ENCODE measurements at regions not wholly inside any gene's neighbourhood (a gene's known extent, or its start where the extent isn't known, plus 50 kb on each side); places are given as distances from the start of the nearest gene placed in this dataset.

DNA sequence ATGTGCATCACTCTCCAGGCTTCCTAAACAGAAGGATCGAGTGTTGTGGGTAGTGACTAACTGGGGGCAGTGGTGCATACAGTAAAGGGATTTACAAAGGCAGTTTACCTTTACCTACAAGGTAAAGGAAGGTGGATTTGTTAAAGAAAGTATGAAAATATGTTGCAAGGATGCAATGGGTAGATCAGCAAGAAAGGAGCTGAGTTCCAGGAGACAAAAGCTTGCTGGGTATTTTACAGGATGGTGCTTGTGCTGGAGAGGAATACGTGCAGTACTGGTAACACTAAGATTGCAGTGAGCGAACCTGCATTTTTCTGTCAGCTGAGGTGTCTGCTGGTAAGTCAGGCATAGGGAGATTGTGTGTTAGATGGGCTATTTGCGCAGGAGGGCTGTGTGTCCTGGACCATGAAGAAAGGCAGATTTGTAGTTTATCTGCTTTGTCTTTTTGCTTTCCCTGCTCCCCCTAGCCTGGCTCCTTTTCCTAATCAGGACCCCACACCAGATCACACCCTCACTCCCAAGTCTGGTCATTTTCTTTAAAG is 304.6 kb downstream of the THBS2 start:
- Mint-ChIP-seq H3K4me3 (no peak overlapping the region), H3K36me3 (no peaks in the 10 kb centered on the region), H3K27me3 (ENCODE audit: low read depth in 2 of 2) (peaks cover 5 to 10% of the 10 kb centered on the region in 2 donors), H3K27ac (no peak overlapping the region), H3K9me3 (no peaks in the 10 kb centered on the region), H3K4me1 (no peaks in the 10 kb centered on the region)
- H3K27ac ChIP-seq (ENCODE audit: low read length), result no peak overlapping the region
- no peaks in the 10 kb centered on the region for H3K9me3 ChIP-seq (ENCODE audit: control insufficient read depth, insufficient read depth, low read length)
- H3K4me1 ChIP-seq (ENCODE audit: control insufficient read depth, insufficient read depth, low read length), result no peaks in the 10 kb centered on the region
- H3K4me3 ChIP-seq (ENCODE audit: low read length), result no peak overlapping the region
- WGBS (ENCODE audit: insufficient coverage), result 93% methylated on average over 4 of the region's 4 CpGs
- no peaks in the 10 kb centered on the region for H3K36me3 ChIP-seq (ENCODE audit: control insufficient read depth, insufficient read depth, low read length)
- TF ChIP-seq, protein P1, sequence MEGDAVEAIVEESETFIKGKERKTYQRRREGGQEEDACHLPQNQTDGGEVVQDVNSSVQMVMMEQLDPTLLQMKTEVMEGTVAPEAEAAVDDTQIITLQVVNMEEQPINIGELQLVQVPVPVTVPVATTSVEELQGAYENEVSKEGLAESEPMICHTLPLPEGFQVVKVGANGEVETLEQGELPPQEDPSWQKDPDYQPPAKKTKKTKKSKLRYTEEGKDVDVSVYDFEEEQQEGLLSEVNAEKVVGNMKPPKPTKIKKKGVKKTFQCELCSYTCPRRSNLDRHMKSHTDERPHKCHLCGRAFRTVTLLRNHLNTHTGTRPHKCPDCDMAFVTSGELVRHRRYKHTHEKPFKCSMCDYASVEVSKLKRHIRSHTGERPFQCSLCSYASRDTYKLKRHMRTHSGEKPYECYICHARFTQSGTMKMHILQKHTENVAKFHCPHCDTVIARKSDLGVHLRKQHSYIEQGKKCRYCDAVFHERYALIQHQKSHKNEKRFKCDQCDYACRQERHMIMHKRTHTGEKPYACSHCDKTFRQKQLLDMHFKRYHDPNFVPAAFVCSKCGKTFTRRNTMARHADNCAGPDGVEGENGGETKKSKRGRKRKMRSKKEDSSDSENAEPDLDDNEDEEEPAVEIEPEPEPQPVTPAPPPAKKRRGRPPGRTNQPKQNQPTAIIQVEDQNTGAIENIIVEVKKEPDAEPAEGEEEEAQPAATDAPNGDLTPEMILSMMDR (IDR thresholded peaks at IDR 0.05), result no peak
- no peaks in the 10 kb centered on the region for H3K27me3 ChIP-seq (ENCODE audit: control insufficient read depth, insufficient read depth, low read length)
- no peak for DNase-seq
- intact Hi-C loops (cut with micrococcal nuclease), result no loop called here
- no peak for ATAC-seq

GRCh38 chr6:168948002-168948401 is 305.6 kb downstream of the THBS2 start:
- no peak overlapping the region for H3K27ac Mint-ChIP-seq
- TF ChIP-seq, protein P1 (IDR thresholded peaks at IDR 0.05), result no peak
- peaks cover 5% of the 10 kb centered on the region in 2 donors for H3K27me3 Mint-ChIP-seq (ENCODE audit: low read depth in 2 of 2)
- H3K27me3 ChIP-seq (ENCODE audit: control insufficient read depth, insufficient read depth, low read length), result no peaks in the 10 kb centered on the region
- H3K4me3 ChIP-seq (ENCODE audit: low read length), result no peak overlapping the region
- no peaks in the 10 kb centered on the region for H3K36me3 Mint-ChIP-seq
- H3K4me3 Mint-ChIP-seq, result no peak overlapping the region
- DNase-seq (no peak), ATAC-seq (no peak)
- intact Hi-C loops (cut with micrococcal nuclease), result no loop called here
- 87% methylated on average over 6 of the region's 6 CpGs for WGBS (ENCODE audit: insufficient coverage)
- H3K9me3 ChIP-seq (ENCODE audit: control insufficient read depth, insufficient read depth, low read length), result no peaks in the 10 kb centered on the region
- H3K4me1 Mint-ChIP-seq, result no peaks in the 10 kb centered on the region
- H3K27ac ChIP-seq (ENCODE audit: low read length), result no peak overlapping the region
- no peaks in the 10 kb centered on the region for H3K4me1 ChIP-seq (ENCODE audit: control insufficient read depth, insufficient read depth, low read length)
- H3K9me3 Mint-ChIP-seq, result no peaks in the 10 kb centered on the region
- no peaks in the 10 kb centered on the region for H3K36me3 ChIP-seq (ENCODE audit: control insufficient read depth, insufficient read depth, low read length)

DNA sequence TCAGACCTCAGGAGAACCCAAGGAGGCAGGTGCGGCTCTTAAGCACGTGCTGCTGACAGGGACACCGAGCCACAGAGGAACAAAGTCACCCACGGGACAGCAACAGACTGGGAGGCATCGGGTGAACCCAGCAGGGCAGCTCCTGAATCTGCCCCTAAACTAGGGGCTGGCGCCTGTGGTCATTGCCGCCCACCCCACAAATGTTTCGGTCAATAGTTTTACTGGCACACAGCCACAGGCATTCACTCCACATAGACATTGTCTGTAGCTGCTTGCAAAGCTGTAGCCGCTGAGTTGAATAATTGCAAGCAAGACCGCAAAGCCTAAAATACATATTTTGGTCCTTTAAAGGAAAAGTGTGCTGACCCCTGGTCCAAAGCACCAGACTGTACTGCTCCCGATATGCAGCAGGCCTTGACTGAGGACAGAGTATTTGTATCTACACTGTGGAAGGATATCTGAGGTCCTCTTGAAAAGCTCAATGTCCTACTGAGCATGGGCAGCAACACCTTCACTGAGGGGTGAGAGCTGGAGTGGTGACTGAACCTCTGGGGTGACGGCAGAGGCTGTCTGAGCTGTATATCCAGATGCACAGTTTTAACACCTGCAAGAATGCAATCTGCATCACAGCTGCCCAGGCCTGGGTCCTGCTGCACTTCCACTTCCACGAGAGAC is 310.3 kb downstream of the THBS2 start:
- no peaks in the 10 kb centered on the region for H3K4me1 ChIP-seq (ENCODE audit: control insufficient read depth, insufficient read depth, low read length)
- 93% methylated on average over 13 of the region's 13 CpGs for WGBS (ENCODE audit: insufficient coverage)

More for the DNA sequence above, 310.3 kb downstream of the THBS2 start:
- ATAC-seq (no peak), DNase-seq (no peak)
- TF ChIP-seq, protein P1 (IDR thresholded peaks at IDR 0.05), result no peak
- no peak overlapping the region for H3K27ac ChIP-seq (ENCODE audit: low read length)
- no peaks in the 10 kb centered on the region for H3K27me3 ChIP-seq (ENCODE audit: control insufficient read depth, insufficient read depth, low read length)
- no peak overlapping the region for H3K4me3 ChIP-seq (ENCODE audit: low read length)
- Mint-ChIP-seq H3K9me3 (no peaks in the 10 kb centered on the region), H3K4me3 (no peak overlapping the region), H3K4me1 (no peaks in the 10 kb centered on the region), H3K27ac (no peak overlapping the region), H3K27me3 (ENCODE audit: low read depth in 2 of 2) (peaks cover 6 to 7% of the 10 kb centered on the region in 2 donors), H3K36me3 (no peaks in the 10 kb centered on the region)
- no peaks in the 10 kb centered on the region for H3K9me3 ChIP-seq (ENCODE audit: control insufficient read depth, insufficient read depth, low read length)
- H3K36me3 ChIP-seq (ENCODE audit: control insufficient read depth, insufficient read depth, low read length), result no peaks in the 10 kb centered on the region
- intact Hi-C loops (cut with micrococcal nuclease), result no loop called here

Measured in natural killer cell (primary cell).